HG03378 (cell line): ENCODE measurements at regions not wholly inside any gene's neighbourhood (a gene's known extent, or its start where the extent isn't known, plus 50 kb on each side); places are given as distances from the start of the nearest gene placed in this dataset.

Experiments
- ATAC-seq: cut with Tn5 transposase; IDR thresholded peaks from one replicate; pipeline ENCODE4 v1.9.1; 2021; ENCODE audit warnings: mild to moderate bottlenecking, moderate library complexity; ENCODE audit not compliant: unreplicated experiment

- no peak for ATAC-seq
These were observed 105.3 kb upstream of the TAB2 start for GRCh38 chr6:149212206-149212605.

- peak; percentile 33 for ATAC-seq
These were observed 104.4 kb upstream of the TAB2 start for GRCh38 chr6:149212892-149213801.

- no peak for ATAC-seq
These were observed 103.7 kb upstream of the TAB2 start for GRCh38 chr6:149213829-149214228.

- ATAC-seq = no peak
These were observed 101.1 kb upstream of the TAB2 start for GRCh38 chr6:149216459-149216858.

- ATAC-seq = peak; percentile 69
These were observed 100.0 kb upstream of the TAB2 start for GRCh38 chr6:149217466-149217888.

GRCh38 chr6:149218471-149218870, 99.0 kb upstream of the TAB2 start:
- ATAC-seq = no peak

- ATAC-seq = no peak
These were observed 98.6 kb upstream of the TAB2 start for GRCh38 chr6:149218915-149219314.

- ATAC-seq = no peak
These were observed 96.4 kb upstream of the TAB2 start for GRCh38 chr6:149220882-149221773.

GRCh38 chr6:149221774-149222070, 95.8 kb upstream of the TAB2 start:
- no peak for ATAC-seq

GRCh38 chr6:149223120-149223903, 94.2 kb upstream of the TAB2 start:
- ATAC-seq = no peak

GRCh38 chr6:149223904-149224351, 93.6 kb upstream of the TAB2 start:
- no peak for ATAC-seq

GRCh38 chr6:149224399-149224798, 93.1 kb upstream of the TAB2 start:
- ATAC-seq = no peak

GRCh38 chr6:149225370-149225769, 92.1 kb upstream of the TAB2 start:
- no peak for ATAC-seq

GRCh38 chr6:149225946-149226345, 91.6 kb upstream of the TAB2 start:
- ATAC-seq = no peak

GRCh38 chr6:149227796-149228195, 89.7 kb upstream of the TAB2 start:
- no peak for ATAC-seq

GRCh38 chr6:149228311-149228955, 89.1 kb upstream of the TAB2 start:
- no peak for ATAC-seq

- ATAC-seq = no peak
These were observed 88.4 kb upstream of the TAB2 start for GRCh38 chr6:149229096-149229495.

- ATAC-seq = peak; percentile 45
These were observed 86.6 kb upstream of the TAB2 start for GRCh38 chr6:149230712-149231460.

- ATAC-seq = no peak
These were observed 85.7 kb upstream of the TAB2 start for GRCh38 chr6:149231778-149232177.
